Activated T-cell treated with anti-CD3 and anti-CD28 coated beads, Interleukin-2, amount 50 U/mL, for 24 hours (primary cell): ENCODE measurements at regions not wholly inside any gene's neighbourhood (a gene's known extent, or its start where the extent isn't known, plus 50 kb on each side); places are given as distances from the start of the nearest gene placed in this dataset.

Experiments
- DNase-seq: peaks from one replicate; pipeline ENCODE4 v3.0.0-alpha.2; 2020
- H3K27ac Mint-ChIP-seq: 2 replicates; pipeline ENCODE4 v1.8.0; 2020; ENCODE audit warnings: mild to moderate bottlenecking, mixed read lengths
- H3K27me3 Mint-ChIP-seq: 2 replicates; pipeline ENCODE4 v1.8.0; 2020; ENCODE audit warnings: mixed read lengths
- H3K36me3 Mint-ChIP-seq: 2 replicates; pipeline ENCODE4 v1.8.0; 2020; ENCODE audit warnings: low read depth, mixed read lengths
- H3K4me1 Mint-ChIP-seq: 2 replicates; pipeline ENCODE4 v1.8.0; 2020; ENCODE audit warnings: low read depth, mixed read lengths
- H3K4me3 Mint-ChIP-seq: 2 replicates; pipeline ENCODE4 v1.8.0; 2020; ENCODE audit warnings: mild to moderate bottlenecking, moderate library complexity, mixed read lengths
- H3K9me3 Mint-ChIP-seq: 2 replicates; pipeline ENCODE4 v1.8.0; 2020; ENCODE audit warnings: mixed read lengths

GRCh38 chr5:163608621-163609020, 103.2 kb downstream of the MAT2B start:
- H3K36me3 Mint-ChIP-seq = no peaks in the 10 kb centered on the region
- DNase-seq = no peak
- H3K27me3 Mint-ChIP-seq = peaks cover 4% of the 10 kb centered on the region
- H3K4me1 Mint-ChIP-seq = no peaks in the 10 kb centered on the region
- no peak overlapping the region for H3K4me3 Mint-ChIP-seq
- H3K9me3 Mint-ChIP-seq = no peaks in the 10 kb centered on the region
- H3K27ac Mint-ChIP-seq = no peak overlapping the region

GRCh38 chr5:163609910-163610309, 104.5 kb downstream of the MAT2B start:
- no peaks in the 10 kb centered on the region for H3K4me1 Mint-ChIP-seq
- H3K36me3 Mint-ChIP-seq = no peaks in the 10 kb centered on the region
- no peak for DNase-seq
- no peaks in the 10 kb centered on the region for H3K9me3 Mint-ChIP-seq
- H3K27me3 Mint-ChIP-seq = peaks cover 4% of the 10 kb centered on the region
- no peak overlapping the region for H3K27ac Mint-ChIP-seq
- no peak overlapping the region for H3K4me3 Mint-ChIP-seq

GRCh38 chr5:163612358-163613149, 107.1 kb downstream of the MAT2B start:
- no peaks in the 10 kb centered on the region for H3K36me3 Mint-ChIP-seq
- no peaks in the 10 kb centered on the region for H3K9me3 Mint-ChIP-seq
- peaks cover 6% of the 10 kb centered on the region for H3K27me3 Mint-ChIP-seq
- no peaks in the 10 kb centered on the region for H3K4me1 Mint-ChIP-seq
- no peak overlapping the region for H3K27ac Mint-ChIP-seq
- no peak overlapping the region for H3K4me3 Mint-ChIP-seq
- DNase-seq = no peak

- no peaks in the 10 kb centered on the region for H3K9me3 Mint-ChIP-seq
- H3K27ac Mint-ChIP-seq = no peak overlapping the region
- no peak for DNase-seq
- no peaks in the 10 kb centered on the region for H3K36me3 Mint-ChIP-seq
- H3K4me3 Mint-ChIP-seq = no peak overlapping the region
- H3K4me1 Mint-ChIP-seq = no peaks in the 10 kb centered on the region
- H3K27me3 Mint-ChIP-seq = peaks cover 6% of the 10 kb centered on the region
Measured at GRCh38 chr5:163613150-163613442, 107.7 kb downstream of the MAT2B start.

DNA sequence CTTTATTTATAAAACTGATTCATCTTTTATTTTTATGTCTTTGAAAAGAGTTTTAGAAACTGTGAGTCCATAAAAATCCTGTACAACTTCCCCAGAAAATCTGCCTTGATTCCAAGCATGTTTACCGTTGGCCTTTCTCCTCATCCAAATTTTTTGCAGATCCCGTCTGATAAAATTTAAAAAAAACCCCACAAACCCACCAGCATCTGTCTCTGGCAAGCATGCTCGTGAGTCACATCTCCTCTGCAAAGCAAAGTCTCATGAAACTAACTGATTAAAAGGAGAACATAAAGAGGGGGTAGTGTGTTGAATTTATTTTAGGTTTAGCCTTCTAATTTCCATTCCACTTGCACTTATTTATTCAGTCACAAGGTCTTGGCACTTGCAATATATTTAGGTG, 109.4 kb downstream of the MAT2B start:
- H3K9me3 Mint-ChIP-seq = no peaks in the 10 kb centered on the region
- H3K27ac Mint-ChIP-seq = no peak overlapping the region
- DNase-seq = no peak
- no peak overlapping the region for H3K4me3 Mint-ChIP-seq
- no peaks in the 10 kb centered on the region for H3K36me3 Mint-ChIP-seq
- H3K4me1 Mint-ChIP-seq = no peaks in the 10 kb centered on the region
- peaks cover 4% of the 10 kb centered on the region for H3K27me3 Mint-ChIP-seq

DNA sequence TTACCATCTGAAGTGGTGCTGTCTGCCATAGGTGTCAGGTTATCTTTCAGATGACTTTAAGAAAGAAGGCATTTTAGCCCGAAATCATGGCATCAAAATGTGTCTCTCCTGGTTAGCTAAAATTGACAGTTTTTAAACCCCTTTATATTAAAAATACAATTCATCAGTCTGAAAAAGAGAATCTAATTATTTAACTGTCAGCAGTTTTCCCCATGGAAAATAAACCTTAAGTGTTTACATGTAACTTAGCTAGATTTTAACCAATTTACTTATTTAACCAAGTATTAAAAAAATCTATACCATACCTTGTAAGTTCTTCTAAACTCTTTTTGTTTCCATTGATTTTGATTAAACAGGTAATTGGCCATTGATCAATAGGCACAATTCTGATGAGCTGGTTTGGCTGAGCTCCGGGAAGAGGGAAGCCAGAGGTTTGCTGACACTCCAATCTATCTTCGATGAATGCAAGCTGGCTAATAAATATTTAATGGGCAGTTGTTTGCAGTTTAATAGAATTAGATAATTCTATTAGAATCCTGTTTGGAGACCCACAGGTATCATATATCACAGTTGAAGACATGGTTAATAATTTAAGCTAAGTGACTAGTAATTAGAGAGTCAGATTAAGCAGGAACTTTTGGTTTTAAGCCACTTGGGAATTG, 114.0 kb downstream of the MAT2B start:
- peaks cover 2% of the 10 kb centered on the region for H3K27me3 Mint-ChIP-seq
- H3K4me3 Mint-ChIP-seq = no peak overlapping the region
- no peak overlapping the region for H3K27ac Mint-ChIP-seq
- no peaks in the 10 kb centered on the region for H3K9me3 Mint-ChIP-seq
- H3K36me3 Mint-ChIP-seq = no peaks in the 10 kb centered on the region
- H3K4me1 Mint-ChIP-seq = no peaks in the 10 kb centered on the region
- no peak for DNase-seq

- DNase-seq = no peak
- H3K9me3 Mint-ChIP-seq = no peaks in the 10 kb centered on the region
- no peaks in the 10 kb centered on the region for H3K4me1 Mint-ChIP-seq
- H3K36me3 Mint-ChIP-seq = no peaks in the 10 kb centered on the region
- no peak overlapping the region for H3K27ac Mint-ChIP-seq
- peaks cover 2% of the 10 kb centered on the region for H3K27me3 Mint-ChIP-seq
- H3K4me3 Mint-ChIP-seq = no peak overlapping the region
Measured at GRCh38 chr5:163619951-163620350, 114.5 kb downstream of the MAT2B start.

DNA sequence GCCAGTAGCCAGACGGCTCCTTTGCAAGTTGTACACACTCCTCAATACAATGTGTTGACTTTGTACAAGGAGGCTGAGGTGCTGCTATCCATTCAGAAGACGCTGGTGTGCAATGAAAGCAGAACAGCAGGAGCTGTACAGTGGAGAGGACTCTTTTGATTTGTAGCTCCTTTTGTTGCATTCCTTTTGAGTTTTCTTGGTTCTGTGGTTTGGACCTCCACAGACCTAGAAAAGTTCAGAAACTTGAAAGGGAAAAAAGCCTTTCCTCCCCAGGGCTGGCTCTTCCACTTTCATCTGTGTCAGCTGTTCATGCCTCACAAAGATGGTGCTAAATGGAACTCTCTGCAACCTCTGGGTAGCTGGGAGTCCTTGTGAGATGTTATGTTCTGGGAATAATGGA, 117.4 kb downstream of the MAT2B start:
- Mint-ChIP-seq H3K4me1 (no peaks in the 10 kb centered on the region), H3K9me3 (no peaks in the 10 kb centered on the region), H3K27me3 (no peaks in the 10 kb centered on the region), H3K4me3 (no peak overlapping the region), H3K27ac (no peak overlapping the region), H3K36me3 (no peaks in the 10 kb centered on the region)
- no peak for DNase-seq

DNA sequence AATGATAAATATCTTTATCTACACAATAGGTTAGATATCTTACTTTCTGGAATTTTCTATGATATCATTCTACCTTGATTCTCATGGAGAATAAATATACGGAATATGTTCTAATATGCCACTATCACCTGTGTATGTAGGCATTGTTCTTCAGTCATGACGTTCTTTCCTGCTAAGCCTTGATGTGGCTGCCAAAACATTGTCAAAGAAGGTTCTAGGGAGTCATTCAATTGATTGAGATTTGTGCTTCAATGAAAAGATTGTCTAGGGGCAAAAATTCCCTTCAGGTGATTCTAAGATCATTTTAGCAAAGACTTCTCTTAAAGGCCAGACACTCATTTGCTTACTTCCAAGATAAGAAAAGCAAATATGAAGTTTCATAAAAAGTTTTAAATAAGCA, 118.1 kb downstream of the MAT2B start:
- no peak overlapping the region for H3K4me3 Mint-ChIP-seq
- H3K4me1 Mint-ChIP-seq = no peaks in the 10 kb centered on the region
- DNase-seq = no peak
- no peaks in the 10 kb centered on the region for H3K36me3 Mint-ChIP-seq
- no peak overlapping the region for H3K27ac Mint-ChIP-seq
- H3K9me3 Mint-ChIP-seq = no peaks in the 10 kb centered on the region
- no peaks in the 10 kb centered on the region for H3K27me3 Mint-ChIP-seq

DNA sequence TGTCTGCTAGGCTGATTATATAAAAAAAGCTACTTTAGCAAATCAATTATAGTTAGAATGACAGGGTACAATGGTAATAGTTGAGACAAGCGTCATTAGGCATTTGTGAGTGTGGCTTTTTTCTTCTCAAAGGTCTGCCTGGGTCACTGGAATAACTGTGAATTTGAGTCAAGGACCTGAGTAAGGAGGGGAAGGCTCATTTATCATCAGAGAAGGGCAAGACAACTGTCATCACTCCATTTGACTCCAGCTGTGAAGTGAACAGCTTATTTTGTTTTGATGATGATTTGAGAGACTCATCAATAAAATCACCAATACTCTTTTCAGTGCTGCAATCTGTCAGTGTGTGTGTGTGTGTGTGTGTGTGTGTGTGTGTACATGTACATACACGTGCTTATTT, 118.6 kb downstream of the MAT2B start:
- no peaks in the 10 kb centered on the region for H3K9me3 Mint-ChIP-seq
- H3K36me3 Mint-ChIP-seq = no peaks in the 10 kb centered on the region
- H3K4me3 Mint-ChIP-seq = no peak overlapping the region
- no peaks in the 10 kb centered on the region for H3K27me3 Mint-ChIP-seq
- H3K27ac Mint-ChIP-seq = no peak overlapping the region
- no peaks in the 10 kb centered on the region for H3K4me1 Mint-ChIP-seq
- DNase-seq = no peak

- Mint-ChIP-seq H3K27ac (no peak overlapping the region), H3K36me3 (no peaks in the 10 kb centered on the region), H3K27me3 (no peaks in the 10 kb centered on the region), H3K4me1 (no peaks in the 10 kb centered on the region), H3K9me3 (no peaks in the 10 kb centered on the region), H3K4me3 (no peak overlapping the region)
- DNase-seq = no peak
Measured at GRCh38 chr5:163624431-163624830, 119.0 kb downstream of the MAT2B start.

- Mint-ChIP-seq H3K4me3 (no peak overlapping the region), H3K27me3 (no peaks in the 10 kb centered on the region), H3K4me1 (no peaks in the 10 kb centered on the region), H3K9me3 (no peaks in the 10 kb centered on the region), H3K27ac (no peak overlapping the region), H3K36me3 (no peaks in the 10 kb centered on the region)
- DNase-seq = no peak
Measured at GRCh38 chr5:163626904-163627434, 121.5 kb downstream of the MAT2B start.

- no peaks in the 10 kb centered on the region for H3K9me3 Mint-ChIP-seq
Measured at GRCh38 chr5:163631856-163632255, 126.4 kb downstream of the MAT2B start.

GRCh38 chr5:163633926-163634460, 128.6 kb downstream of the MAT2B start:
- Mint-ChIP-seq H3K27me3 (no peaks in the 10 kb centered on the region), H3K4me3 (no peak overlapping the region), H3K4me1 (no peaks in the 10 kb centered on the region), H3K36me3 (no peaks in the 10 kb centered on the region), H3K9me3 (no peaks in the 10 kb centered on the region), H3K27ac (no peak overlapping the region)
- DNase-seq = no peak

More at GRCh38 chr5:163631856-163632255, 126.4 kb downstream of the MAT2B start:
- H3K36me3 Mint-ChIP-seq = no peaks in the 10 kb centered on the region
- H3K27me3 Mint-ChIP-seq = no peaks in the 10 kb centered on the region
- H3K4me1 Mint-ChIP-seq = no peaks in the 10 kb centered on the region
- H3K27ac Mint-ChIP-seq = no peak overlapping the region
- DNase-seq = no peak
- no peak overlapping the region for H3K4me3 Mint-ChIP-seq

- Mint-ChIP-seq H3K4me3 (no peak overlapping the region), H3K27ac (no peak overlapping the region), H3K27me3 (no peaks in the 10 kb centered on the region), H3K4me1 (no peaks in the 10 kb centered on the region), H3K9me3 (no peaks in the 10 kb centered on the region), H3K36me3 (no peaks in the 10 kb centered on the region)
- DNase-seq = no peak
Measured at GRCh38 chr5:163635631-163636030, 130.2 kb downstream of the MAT2B start.
